Panc1 (cell line): ENCODE measurements at regions not wholly inside any gene's neighbourhood (a gene's known extent, or its start where the extent isn't known, plus 50 kb on each side); places are given as distances from the start of the nearest gene placed in this dataset.

Experiments used
- ATAC-seq: fragments of 200-7000 bp; cut with Tn5 transposase; 2 replicates; pipeline ENCODE4 v1.9.1; 2020; ENCODE audit warnings: mild to moderate bottlenecking, moderate library complexity
- BruUV-seq: library from RNA; stranded (reverse); fragments of 400-500 nt; replicated peaks from 2 replicates; lab custom pipeline; 2021; lab: Mats Ljungman, UMichigan
- CTCF ChIA-PET: fragments of 300-600 bp; sonication (Branson Sonifier 250); formaldehyde crosslinking; loops from one replicate; lab custom pipeline; 2022; ENCODE audit warnings: antibody characterized with exemption; lab: Charles Lee
- POLR2A ChIA-PET: fragments of 300-600 bp; sonication (Branson Sonifier 250); formaldehyde crosslinking; loops from one replicate; lab custom pipeline; 2022; ENCODE audit warnings: antibody characterized with exemption; lab: Charles Lee
- DNase-seq: peaks from one replicate; pipeline ENCODE4 v3.0.0-alpha.2; 2010; ENCODE audit warnings: low read depth, low spot score
- H3K27ac ChIP-seq: 2 replicates; pipeline ENCODE4 v1.5.1; 2011; ENCODE audit warnings: mild to moderate bottlenecking, low read length, inconsistent platforms
- H3K27me3 ChIP-seq: fragments of 200-500 bp; sonication (Bioruptor generic); 2 replicates; pipeline ENCODE4 v1.6.0; 2014; ENCODE audit warnings: low read length, inconsistent platforms; ENCODE audit not compliant: control insufficient read depth, insufficient read depth
- H3K36me3 ChIP-seq: fragments of 200-500 bp; sonication (Bioruptor generic); 2 replicates; pipeline ENCODE4 v1.5.1; 2014; ENCODE audit warnings: inconsistent platforms, mild to moderate bottlenecking, low read length, moderate library complexity; ENCODE audit not compliant: control insufficient read depth, insufficient read depth
- H3K4me1 ChIP-seq: 2 replicates; pipeline ENCODE4 v1.5.1; 2011; ENCODE audit warnings: inconsistent platforms, mild to moderate bottlenecking, low read length, moderate library complexity; ENCODE audit not compliant: control insufficient read depth, insufficient read depth
- H3K4me3 ChIP-seq, 2 experiments: 2 replicates each; pipeline ENCODE4 v1.5.1; 2011 to 2012; ENCODE audit warnings: low read depth in 2 of 2, low read length in 2 of 2, mild to moderate bottlenecking in 2 of 2, inconsistent platforms in 1 of 2, moderate library complexity in 1 of 2
- H3K9me3 ChIP-seq: fragments of 200-500 bp; sonication (Bioruptor generic); 2 replicates; pipeline ENCODE4 v1.5.1; 2014; ENCODE audit warnings: low read depth, mild to moderate bottlenecking, inconsistent platforms, low read length, moderate library complexity; ENCODE audit not compliant: control insufficient read depth, insufficient read depth
- CTCF ChIP-seq: fragments of 450-650 bp; IDR thresholded peaks from 2 replicates; pipeline ENCODE4 v1.5.1; 2017; ENCODE audit warnings: mild to moderate bottlenecking
- POLR2AphosphoS5 ChIP-seq: IDR thresholded peaks from 2 replicates; pipeline ENCODE4 v1.6.1; 2012; ENCODE audit warnings: mild to moderate bottlenecking, low read depth, low read length, moderate library complexity
- REST ChIP-seq, 2 experiments: IDR thresholded peaks; 2 replicates each; pipeline ENCODE4 v1.6.1; 2011 to 2012; ENCODE audit warnings: low read depth in 2 of 2, control low read depth in 1 of 2, low read length in 1 of 2, mild to moderate bottlenecking in 1 of 2, moderate library complexity in 1 of 2; ENCODE audit not compliant: insufficient read depth in 1 of 2
- SIN3A ChIP-seq: IDR thresholded peaks from 2 replicates; pipeline ENCODE4 v1.6.1; 2012; ENCODE audit warnings: low read depth, mild to moderate bottlenecking, low read length, moderate library complexity, borderline replicate concordance; ENCODE audit not compliant: insufficient read depth
- TCF7L2 ChIP-seq: IDR thresholded peaks from 2 replicates; pipeline ENCODE4 v1.6.1; 2011; ENCODE audit warnings: mild to moderate bottlenecking, low read depth, low read length, inconsistent platforms
- in situ Hi-C: cut with HindIII; loops from 2 replicates; pipeline ENCODE4 v1.10.0; 2016; ENCODE audit warnings: low sequenced_read_pairs, low pct_unique_long_range_greater_than_20kb
- intact Hi-C: fragments of 100-400 bp; cut with micrococcal nuclease; formaldehyde crosslinking; loops from one replicate; pipeline ENCODE4 v1.10.0; 2022; ENCODE audit not compliant: unreplicated experiment

- no peak for DNase-seq
- no peak for ATAC-seq
- ChIA-PET POLR2A (interaction anchor here (0.5 kb wide), 1 partner anchor 338 kb away, joined by 3 read pairs; the partner anchor contains the start of gene HDAC4), CTCF (no interaction called here)
- no peaks in the 10 kb centered on the region for H3K36me3 ChIP-seq
- H3K27me3 ChIP-seq, result peaks cover 10% of the 10 kb centered on the region; the same call in 1 of the 2 replicates
- intact Hi-C loops (no loop called here), in situ Hi-C loops (no loop called here)
- H3K9me3 ChIP-seq, result no peaks in the 10 kb centered on the region
- no peak overlapping the region for H3K27ac ChIP-seq
- H3K4me1 ChIP-seq, result no peaks in the 10 kb centered on the region
- H3K4me3 ChIP-seq, result no peak overlapping the region
- BruUV-seq, result no TSS peak
- TF ChIP-seq POLR2AphosphoS5 (no peak), REST (IDR thresholded peaks at IDR 0.05; ENCODE audit: insufficient read depth in 1 of 2, low read depth in 2 of 2, low read length in 1 of 2) (no peak), SIN3A (no peak), CTCF (no peak), TCF7L2 (no peak)
Measured at GRCh38 chr2:239739206-239739605, 285.9 kb downstream of the NDUFA10 start.

GRCh38 chr2:239738159-239738558, 287.0 kb downstream of the NDUFA10 start:
- TF ChIP-seq SIN3A, result no peak
- TF ChIP-seq POLR2AphosphoS5, result no peak
- no peak for TF ChIP-seq TCF7L2
- no peak for TF ChIP-seq CTCF
- ChIA-PET CTCF (no interaction called here), POLR2A (no interaction called here)
- BruUV-seq, result no TSS peak
- peaks cover 10% of the 10 kb centered on the region; the same call in 1 of the 2 replicates for H3K27me3 ChIP-seq
- H3K4me1 ChIP-seq, result no peaks in the 10 kb centered on the region
- intact Hi-C loops (no loop called here), in situ Hi-C loops (no loop called here)
- H3K4me3 ChIP-seq, result no peak overlapping the region
- ATAC-seq, result no peak
- H3K27ac ChIP-seq, result no peak overlapping the region
- no peaks in the 10 kb centered on the region for H3K36me3 ChIP-seq
- DNase-seq, result no peak
- no peaks in the 10 kb centered on the region for H3K9me3 ChIP-seq
